ELR (cell line): ENCODE measurements at regions not wholly inside any gene's neighbourhood (a gene's known extent, or its start where the extent isn't known, plus 50 kb on each side); places are given as distances from the start of the nearest gene placed in this dataset.

Experiments used
- DNase-seq: peaks from one replicate; pipeline ENCODE4 v3.0.0-alpha.2; 2015; ENCODE audit warnings: low read depth

DNA sequence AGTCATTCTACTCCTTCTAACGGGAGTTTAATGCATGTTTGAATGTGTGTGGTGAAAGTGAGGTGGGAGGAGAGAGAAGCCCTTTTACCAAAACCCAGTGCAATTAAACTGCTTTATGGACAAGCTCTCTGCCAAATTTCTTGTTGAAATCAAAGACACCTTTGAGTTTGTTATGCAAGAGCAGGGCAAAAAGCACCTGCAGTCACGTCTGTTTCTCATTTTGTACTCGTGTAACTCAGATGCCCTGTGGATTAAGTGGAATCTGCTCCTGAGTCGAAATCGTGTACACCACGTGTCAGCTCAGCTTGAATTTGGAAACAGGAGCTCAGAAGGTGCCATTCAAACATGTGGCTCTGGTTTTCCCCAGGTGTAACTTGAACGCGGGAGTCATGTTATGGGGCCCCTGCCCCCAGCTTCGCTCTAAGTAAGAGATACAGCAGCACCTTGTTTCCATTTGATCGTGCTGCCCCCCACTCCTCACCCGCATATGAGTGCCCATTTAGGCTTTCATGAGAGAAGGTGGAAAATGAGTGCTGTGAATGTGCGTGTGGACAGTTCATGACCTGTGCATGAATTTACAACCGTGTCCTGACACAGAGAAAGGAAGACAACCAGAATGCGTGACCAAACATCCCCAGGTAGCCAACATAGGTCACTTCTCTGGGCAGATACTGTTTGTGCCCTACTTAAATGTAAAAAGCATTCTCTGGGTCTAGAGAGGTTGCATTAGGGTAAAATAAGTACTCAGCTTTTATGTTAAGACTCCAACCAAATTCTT is 347.0 kb upstream of the SLC30A5 start:
- DNase-seq = no peak

DNA sequence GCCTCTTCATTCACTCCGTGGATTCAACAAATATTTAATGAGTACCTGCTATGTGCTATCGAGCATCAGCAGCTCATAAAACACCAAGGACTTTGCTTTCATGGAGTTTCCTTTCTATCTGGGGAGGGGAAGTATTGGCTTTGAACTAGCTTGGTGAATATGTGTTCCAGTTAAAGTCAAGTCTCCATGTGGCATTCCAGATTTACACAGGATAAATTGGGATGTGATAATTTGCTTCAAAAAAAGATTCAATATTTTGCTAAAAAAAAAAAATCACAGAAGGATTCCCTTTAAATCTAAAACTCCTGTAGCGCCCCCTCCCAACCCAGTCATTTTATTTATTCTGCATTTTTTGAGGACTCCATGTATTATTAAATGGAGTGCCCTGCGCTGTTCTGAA is 346.3 kb upstream of the SLC30A5 start:
- no peak for DNase-seq

DNA sequence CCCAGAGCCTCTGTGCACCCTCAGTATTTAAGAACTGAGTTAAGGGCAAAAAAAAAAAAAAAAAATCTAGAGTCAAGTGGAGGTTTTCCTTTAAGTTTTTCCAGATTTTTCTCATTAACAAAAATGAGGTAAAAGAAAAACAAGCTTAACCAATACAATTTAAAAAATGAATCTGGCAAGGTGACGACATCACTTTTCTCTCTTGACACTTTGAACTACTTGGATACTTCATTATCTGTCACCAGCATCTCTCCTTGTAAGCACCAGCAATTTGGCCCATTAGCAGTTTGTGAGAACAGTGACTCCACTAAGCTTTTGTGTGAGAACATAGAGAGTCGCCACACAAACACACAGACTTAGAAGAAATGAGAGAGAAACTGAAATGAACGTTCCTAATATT is 345.7 kb upstream of the SLC30A5 start:
- DNase-seq = no peak

DNA sequence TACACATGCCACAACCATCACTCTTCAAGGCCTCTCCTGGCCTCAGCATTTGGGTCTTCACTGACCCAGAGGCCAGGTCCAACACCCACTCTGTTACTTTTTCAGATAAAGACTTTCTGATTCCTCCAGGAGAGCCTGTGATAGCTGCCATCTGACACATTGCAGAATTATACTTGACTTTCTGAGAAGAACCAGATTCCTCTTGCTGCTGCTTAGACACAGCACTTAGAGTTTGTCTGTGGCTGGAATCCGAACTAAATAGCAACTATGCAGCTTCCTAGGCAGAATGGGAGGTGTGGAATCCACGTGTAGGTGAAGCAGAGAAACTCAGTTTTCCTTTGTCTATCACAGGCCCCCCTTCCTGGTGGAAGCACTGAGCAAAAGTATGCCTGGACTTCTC is 344.7 kb upstream of the SLC30A5 start:
- DNase-seq = no peak

DNA sequence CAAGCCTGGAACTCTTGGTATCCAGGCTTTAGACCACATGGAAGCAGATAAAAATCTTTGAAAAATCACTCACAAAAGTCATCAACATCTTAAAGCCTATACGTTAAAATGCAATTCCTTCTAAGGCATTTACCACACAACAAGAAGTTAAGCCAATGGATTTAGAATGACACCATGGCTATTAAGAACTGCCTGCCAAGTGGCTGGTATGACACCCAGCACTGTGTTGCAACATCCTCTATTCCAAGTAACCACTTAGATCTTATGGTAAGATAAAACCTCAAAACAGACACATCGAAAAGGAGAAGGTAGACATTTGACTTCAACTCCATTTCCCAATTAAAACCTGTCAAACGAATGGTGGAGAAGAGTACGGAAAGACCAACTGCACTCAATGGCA is 344.2 kb upstream of the SLC30A5 start:
- no peak for DNase-seq

DNA sequence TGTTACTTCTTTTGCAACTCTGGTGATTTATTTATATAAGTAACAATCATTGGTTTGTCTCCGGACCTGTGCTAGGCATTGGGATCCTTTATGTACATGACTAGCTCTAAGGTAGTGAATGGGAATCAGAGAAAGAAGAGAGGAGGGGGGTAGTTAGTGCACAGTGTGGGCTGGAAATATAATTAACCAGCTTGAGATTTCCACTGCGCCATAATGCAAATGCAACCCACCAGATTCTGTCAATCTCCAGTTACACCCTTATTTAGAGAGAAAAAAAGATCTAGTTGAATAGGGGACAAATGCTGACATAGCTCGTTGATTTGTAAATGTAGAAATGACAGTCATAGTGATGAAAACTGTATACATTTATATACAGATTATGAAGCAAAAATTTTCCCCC is 342.2 kb upstream of the SLC30A5 start:
- DNase-seq = no peak

DNA sequence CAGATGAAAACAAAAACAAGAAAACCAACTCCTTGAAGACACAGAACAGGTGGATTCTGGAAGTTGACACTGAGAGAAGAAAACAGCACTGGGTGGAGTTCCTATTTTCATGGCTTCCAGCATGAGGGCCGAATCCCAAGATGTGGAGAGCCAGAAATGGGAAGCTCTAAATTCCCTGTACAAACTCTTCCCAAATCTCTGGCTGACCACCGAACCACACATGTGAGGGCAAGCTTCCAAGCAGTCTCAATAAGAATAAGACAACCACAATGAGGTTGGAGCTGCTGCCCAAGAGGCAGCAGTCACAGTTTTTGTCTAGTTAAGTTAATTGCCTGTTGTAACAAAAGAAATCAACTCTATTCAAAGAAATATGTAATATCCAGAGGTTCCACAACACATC is 339.3 kb upstream of the SLC30A5 start:
- DNase-seq = no peak

DNA sequence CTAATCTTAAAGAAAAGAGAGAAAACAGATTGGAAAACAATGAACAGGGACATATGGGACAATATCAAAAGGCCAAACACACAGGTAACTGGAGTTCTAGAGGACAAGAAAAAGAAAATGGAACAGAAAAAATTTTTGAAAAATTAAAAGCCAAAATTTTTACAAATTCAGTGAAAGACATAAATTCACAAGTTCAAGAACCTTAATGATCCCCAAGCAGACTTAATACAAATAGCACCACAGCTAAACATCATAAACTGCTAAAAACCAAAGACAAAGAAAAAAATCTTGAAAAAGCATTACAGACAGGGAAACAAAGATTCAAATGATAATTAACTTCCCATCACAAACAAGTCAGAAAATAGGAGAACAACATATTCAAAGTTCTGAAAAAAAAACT is 338.5 kb upstream of the SLC30A5 start:
- no peak for DNase-seq

DNA sequence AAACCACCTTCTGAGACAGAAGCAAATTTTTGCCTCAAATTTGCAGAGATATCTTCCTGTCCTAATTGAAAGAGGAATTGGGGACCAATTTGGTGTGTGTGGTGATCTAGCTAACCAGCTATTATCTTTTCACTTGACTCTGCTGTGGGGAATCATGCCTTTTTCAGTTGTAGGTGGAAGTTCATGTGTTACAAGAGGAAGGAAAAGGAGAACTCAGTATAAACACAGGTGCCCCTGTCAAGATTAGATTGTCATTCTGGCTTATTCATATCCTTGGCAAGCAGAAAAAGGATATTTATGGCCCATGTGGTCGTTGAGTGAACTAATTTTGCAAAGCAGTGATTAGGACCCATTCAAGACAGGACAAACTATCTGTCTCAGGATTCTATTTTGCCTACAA is 336.8 kb upstream of the SLC30A5 start:
- DNase-seq = no peak

DNA sequence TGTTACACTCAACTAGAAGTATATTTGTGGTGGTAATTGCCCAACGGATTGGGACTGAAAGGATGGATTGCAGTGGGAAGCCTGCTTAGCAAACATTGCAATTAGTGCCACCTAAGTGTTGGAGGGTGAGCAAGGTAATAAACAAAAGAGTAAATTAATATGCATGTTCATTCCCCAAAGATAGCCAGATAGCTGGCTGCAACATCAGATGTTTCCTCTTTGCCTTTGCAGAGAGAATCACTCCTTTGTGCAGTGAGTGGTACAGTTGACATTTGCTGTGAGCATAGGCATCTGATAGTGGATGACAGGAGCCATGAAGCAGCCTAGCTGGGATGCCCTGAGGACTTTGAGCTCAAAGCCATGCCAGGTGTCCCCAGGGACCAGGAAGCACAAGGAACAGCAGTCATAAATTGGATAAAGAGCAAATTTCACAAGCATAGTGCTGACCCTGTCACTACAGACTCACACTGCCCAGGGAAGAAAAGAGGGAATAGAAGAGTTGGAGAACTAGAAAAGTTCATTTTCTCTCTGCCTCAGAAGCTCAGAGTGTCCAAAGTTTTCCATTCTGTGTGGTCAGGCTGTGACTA is 336.1 kb upstream of the SLC30A5 start:
- DNase-seq = no peak

DNA sequence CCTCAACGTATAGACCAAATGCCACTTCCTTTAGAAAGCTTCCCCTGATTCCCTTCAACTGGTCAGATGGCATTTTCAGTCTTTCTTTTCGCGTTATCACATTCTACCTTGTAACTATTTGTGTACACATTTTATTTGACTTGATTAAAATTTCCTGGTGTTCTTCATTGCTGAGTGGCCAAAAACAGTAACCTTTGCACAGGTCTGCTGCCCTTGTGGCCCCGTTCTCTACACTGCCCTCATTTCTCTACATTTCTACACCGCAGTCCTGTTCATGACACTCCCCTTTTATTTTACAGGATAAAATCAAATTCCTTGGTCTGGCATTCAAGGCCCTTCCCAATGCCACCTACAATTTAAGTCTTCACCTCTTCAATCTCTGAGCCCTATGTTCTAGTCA is 334.2 kb upstream of the SLC30A5 start:
- DNase-seq = no peak

DNA sequence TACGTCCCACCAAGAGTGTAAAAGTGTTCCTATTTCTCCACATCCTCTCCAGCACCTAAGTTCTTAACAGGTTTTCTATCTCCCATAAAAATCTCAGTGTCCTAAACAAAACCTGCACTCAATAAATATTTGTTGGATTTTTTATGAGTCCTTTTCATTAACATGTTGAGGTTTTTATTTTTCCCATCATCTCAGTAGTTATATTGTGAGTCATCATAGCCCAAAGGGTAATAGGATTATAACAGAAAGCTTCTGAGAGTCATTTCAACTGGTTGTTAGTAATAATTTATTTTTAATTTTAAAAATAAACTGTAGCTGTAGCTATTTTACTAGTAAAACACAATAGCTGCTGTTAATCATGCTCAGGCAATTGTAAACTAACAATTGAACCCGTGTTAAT is 331.6 kb upstream of the SLC30A5 start:
- peak; percentile 16 for DNase-seq

DNA sequence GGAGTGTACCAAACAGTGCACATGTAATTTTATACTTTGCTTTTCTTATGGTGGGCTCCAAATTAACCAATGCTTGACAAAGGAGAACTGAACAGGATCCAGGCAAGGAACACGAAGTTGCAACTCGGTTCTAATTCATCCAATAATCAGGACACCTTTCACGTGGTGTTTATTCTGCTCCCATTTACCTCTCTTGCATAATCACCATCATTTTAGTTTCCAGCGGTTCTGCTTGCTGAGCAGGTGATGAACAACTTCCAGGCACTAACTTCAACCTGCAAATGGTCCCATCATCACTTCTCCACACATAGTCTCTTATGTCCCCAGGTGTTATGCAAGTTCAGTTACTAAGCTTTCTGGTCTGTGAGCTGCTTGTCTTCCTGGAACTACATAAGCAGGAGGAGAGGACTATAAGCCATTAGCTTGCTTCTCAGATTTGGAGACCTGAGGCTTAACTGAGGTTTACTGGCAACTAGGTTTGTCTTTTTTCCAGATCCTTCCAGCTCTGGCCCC is 326.8 kb upstream of the SLC30A5 start:
- DNase-seq = no peak

DNA sequence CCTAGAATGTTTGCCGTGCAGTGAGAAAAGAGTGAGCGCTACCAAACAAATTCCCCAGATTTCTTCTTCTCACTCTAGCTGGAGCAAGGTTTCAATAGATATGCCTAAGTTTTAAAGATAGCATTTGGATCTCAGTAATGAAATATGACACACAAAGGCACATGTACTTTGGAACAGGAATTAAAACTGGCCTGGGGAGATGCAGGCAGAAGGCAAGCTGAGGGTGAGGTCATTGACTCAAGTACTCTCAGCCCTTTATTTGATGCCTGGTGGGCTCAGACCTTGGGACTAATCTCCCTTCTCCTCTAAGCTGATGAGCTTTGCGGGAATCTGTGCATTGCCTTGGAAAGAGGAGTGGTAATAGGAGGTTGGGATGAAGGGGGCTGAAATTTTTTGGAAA is 323.3 kb upstream of the SLC30A5 start:
- no peak for DNase-seq

DNA sequence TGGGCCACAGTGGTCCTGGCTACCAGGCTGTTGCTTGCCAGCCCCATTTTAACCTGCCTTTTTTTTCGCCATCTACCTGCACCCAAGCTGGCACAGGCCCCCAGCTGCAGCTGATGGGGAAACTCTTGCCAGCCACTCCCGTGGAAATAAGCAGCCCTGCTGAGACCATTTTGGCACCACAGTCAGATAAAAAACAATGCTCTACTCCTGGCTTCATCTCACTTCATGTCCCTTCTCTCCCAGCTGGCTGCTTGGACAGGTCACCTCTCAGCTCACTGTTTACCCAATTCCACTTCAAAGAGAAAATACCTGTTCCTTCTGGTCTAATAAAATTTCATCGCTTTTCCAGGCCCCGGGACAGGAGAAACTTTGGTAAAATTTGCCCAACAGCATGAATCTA is 322.6 kb upstream of the SLC30A5 start:
- no peak for DNase-seq

DNA sequence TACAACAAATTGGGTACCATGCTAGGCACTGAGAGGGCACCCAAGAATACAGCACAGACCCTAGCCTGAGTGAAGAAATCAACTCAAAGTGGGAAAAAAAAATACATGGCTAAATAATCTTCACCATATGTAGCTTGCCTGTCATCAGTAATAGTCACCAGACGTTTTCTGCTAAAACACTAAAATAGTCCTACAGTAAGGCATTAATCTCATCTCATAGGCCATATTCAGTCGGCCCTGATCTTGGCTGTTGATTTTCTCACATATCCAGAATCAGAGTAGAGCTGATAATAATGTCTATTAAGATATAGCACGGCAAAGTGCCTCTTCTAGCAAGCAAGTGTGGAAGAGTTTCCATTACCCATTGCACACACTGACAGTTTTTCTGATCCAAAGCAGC is 322.1 kb upstream of the SLC30A5 start:
- DNase-seq = no peak

DNA sequence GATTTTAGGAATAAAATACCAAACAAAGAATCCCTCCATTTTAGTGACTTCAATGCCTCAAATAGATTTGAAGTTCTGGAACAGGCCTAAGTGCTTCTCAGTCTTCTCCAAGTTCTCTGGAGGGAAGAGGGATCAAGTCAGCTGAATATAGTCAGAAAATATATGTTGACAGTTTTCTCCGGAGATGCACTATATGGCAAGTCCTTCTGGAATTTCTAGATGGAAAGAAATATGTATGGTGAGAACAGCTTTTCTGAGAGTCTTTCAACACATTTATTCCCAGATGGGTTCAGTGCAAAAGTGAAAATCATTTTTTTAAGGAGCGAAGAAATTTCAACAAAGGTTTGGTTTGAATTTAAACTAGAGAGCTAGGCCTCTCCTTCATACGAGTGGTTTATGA is 317.4 kb upstream of the SLC30A5 start:
- DNase-seq = no peak

DNA sequence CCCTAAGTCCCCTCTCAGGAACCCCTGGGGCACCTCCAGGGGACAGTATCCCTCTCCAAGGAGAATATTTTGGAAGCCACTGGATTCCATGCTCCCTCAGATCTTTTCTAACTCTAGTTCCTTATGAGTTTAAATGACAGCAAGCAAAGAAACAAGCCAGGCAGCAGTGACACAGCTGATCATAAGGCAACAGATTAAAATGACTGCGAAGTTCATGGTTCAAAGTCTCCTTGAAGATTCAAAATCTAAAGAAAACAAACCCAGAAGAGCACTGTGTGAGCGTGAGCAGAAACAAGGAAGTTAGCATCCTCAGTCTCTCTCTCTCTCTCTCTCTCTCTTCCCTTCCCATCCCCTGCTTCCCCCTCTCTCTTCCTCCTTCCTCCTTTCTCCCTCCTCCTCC is 316.7 kb upstream of the SLC30A5 start:
- no peak for DNase-seq

DNA sequence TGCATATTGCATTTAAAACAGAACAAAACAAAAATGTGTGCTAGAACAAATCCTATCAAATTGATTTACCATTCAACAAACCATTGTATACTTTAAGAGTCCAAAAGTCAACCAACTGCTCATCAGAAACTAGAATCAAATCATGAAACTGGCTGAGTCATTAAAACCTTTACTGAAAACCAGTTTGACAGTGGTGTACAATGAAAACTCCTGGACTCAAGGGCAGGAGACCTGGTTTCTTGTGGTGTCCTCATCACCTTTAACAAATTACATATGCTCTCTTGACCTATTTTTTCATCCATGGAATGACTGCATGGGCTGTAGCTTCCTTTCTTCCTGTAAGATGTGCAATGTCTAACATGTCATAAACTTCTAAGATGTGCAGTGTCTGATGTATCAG is 315.3 kb upstream of the SLC30A5 start:
- no peak for DNase-seq

DNA sequence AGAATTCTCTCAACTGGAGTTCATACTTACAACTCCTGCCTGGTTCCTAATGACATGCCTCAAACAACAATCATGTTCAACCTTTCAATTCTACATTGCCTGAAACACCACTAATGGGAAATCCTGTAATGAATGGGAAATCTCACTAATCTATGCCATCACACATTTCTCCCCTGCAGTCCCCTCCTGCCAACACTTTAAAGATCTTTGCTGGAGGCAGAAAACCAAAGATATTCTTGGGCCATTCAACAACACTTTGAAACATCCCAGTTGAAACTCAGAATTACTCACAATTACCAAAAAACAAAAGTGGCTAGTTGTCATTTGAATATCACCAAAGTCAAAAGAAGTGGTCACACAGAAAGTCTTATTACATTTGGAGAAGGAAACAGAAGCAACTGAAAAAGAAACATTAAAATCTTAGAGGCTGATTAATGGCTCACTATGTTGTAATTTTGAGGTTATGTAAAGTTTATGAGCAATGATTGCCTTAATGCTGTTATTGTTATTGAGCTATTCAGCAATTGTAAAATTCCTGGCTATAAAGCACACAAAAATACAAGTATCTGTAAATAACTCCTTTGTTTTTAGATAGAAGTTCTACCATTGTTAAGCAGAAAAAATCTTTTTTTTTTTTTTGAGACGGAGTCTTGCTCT is 313.4 kb upstream of the SLC30A5 start:
- no peak for DNase-seq

DNA sequence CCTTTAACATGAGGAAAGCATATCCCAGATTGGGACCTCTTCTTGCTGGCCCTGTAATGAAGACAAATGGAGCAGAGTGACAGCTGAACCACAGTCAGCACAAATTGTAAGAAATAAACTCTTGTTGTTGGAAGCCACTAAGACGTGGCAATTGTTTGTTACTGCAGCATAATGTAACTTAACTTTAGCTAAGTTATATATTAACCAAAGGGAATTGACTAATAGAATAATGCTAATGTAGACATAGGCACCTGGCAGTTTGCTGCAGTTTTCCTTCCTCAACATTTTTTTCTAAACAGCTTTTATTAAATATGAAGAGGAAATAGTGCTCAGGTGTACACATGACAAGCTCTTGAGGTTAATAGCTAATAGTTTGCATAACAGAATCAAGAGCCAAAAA is 300.7 kb upstream of the SLC30A5 start:
- DNase-seq = no peak

DNA sequence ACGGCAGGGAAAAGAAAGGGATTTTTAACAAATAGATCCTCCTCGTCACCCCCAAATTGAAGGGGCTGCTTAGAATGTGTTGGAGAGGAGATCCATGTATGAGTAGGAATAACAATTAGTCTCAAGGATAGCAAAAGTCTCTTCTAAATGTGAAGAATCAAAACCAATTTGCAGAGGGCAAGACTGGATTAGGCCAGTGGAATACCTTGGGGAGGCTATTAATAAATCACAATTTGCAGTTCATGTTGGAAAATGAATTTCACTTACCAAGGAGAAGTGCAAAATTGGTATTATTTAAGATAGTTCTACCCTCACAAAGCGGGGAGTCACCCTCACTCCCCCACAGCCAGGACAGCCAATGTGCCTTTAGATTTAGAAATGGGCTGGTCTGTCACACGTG is 299.8 kb upstream of the SLC30A5 start:
- no peak for DNase-seq

DNA sequence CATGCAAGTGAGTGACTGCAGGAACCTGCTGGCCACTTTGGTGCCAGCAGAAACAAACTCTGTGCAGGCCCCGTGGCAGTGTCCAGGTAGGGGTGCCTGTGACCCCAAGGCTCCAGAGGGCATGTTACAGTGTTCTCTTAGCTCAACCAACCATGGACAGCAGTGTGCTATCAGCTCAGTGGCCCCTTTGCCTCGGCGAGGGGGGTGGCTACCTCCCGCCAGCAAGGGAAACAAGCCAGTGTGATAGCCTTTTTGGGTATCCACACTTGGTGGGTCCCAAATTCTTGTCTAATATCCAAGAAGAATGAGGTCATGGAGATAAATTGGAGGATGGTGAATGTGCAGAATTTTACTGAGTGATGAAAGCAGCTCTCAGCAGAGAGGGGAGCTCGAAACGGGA is 298.6 kb upstream of the SLC30A5 start:
- no peak for DNase-seq
